ENCODE measurements at regions not wholly inside any gene's neighbourhood (a gene's known extent, or its start where the extent isn't known, plus 50 kb on each side); places are given as distances from the start of the nearest gene placed in this dataset.

- TF ChIP-seq REST (IDR thresholded peaks at IDR 0.05; ENCODE audit: insufficient read depth in 1 of 2, low read depth in 2 of 2, low read length in 1 of 2) (no peak), CTCF (IDR thresholded peaks at IDR 0.05) (no peak), POLR2AphosphoS5 (IDR thresholded peaks at IDR 0.05; ENCODE audit: low read depth, low read length) (no peak), TCF7L2 (IDR thresholded peaks at IDR 0.05; ENCODE audit: low read depth, low read length) (no peak)
Observed at GRCh38 chr20:52533401-52533800, 341.8 kb upstream of the ZFP64 start.
